Osteoblast (primary cell): ENCODE measurements at regions not wholly inside any gene's neighbourhood (a gene's known extent, or its start where the extent isn't known, plus 50 kb on each side); places are given as distances from the start of the nearest gene placed in this dataset.
A peak's percentile ranks its signal among the peaks of the same experiment; 100 is the strongest.

ENCODE experiments used
- DNase-seq: peaks from one replicate; pipeline ENCODE4 v3.0.0; 2011; ENCODE audit warnings: low spot score, mixed read lengths; ENCODE audit not compliant: insufficient read length; ENCODE audit errors: missing footprints
- H2AFZ ChIP-seq: 2 replicates; pipeline ENCODE4 v1.6.0; 2011; ENCODE audit warnings: mild to moderate bottlenecking, low read length
- H3K27ac ChIP-seq: 2 replicates; pipeline ENCODE4 v1.5.1; 2011; ENCODE audit warnings: mild to moderate bottlenecking, low read depth, low read length, moderate library complexity
- H3K27me3 ChIP-seq: 2 replicates; pipeline ENCODE4 v1.6.0; 2012; ENCODE audit warnings: mild to moderate bottlenecking, control low read depth, inconsistent platforms, low read length, moderate library complexity; ENCODE audit not compliant: insufficient read depth
- H3K36me3 ChIP-seq: 2 replicates; pipeline ENCODE4 v1.5.1; 2011; ENCODE audit warnings: mild to moderate bottlenecking, low read length, control low read depth, moderate library complexity; ENCODE audit not compliant: insufficient read depth
- H3K4me1 ChIP-seq: 2 replicates; pipeline ENCODE4 v1.5.1; 2011; ENCODE audit warnings: mild to moderate bottlenecking, low read length, control low read depth, moderate library complexity; ENCODE audit not compliant: insufficient read depth
- H3K4me2 ChIP-seq: 2 replicates; pipeline ENCODE4 v1.6.0; 2011; ENCODE audit warnings: mild to moderate bottlenecking, low read length; ENCODE audit not compliant: insufficient read depth
- H3K4me3 ChIP-seq: fragments of 200-600 bp; sonication (generic); 3 replicates; pipeline ENCODE4 v1.5.1; 2012; ENCODE audit warnings: mild to moderate bottlenecking, low read length, inconsistent platforms; ENCODE audit not compliant: insufficient read depth
- H3K79me2 ChIP-seq: 2 replicates; pipeline ENCODE4 v1.6.0; 2012; ENCODE audit warnings: mild to moderate bottlenecking, low read length, control low read depth, inconsistent platforms; ENCODE audit not compliant: insufficient read depth
- H3K9me3 ChIP-seq: 2 replicates; pipeline ENCODE4 v1.5.1; 2011; ENCODE audit warnings: low read depth, low read length, control low read depth
- H4K20me1 ChIP-seq: 2 replicates; pipeline ENCODE4 v1.6.0; 2012; ENCODE audit warnings: mild to moderate bottlenecking, low read length, control low read depth; ENCODE audit not compliant: insufficient read depth
- CTCF ChIP-seq: IDR thresholded peaks from 2 replicates; pipeline ENCODE4 v1.5.1; 2011; ENCODE audit warnings: mild to moderate bottlenecking, low read depth, low read length, moderate library complexity; ENCODE audit errors: extremely low read depth

GRCh38 chr16:5903153-5903552 lies 805.6 kb upstream of the EEF2KMT start:
- H4K20me1 ChIP-seq: no peaks in the 10 kb centered on the region
- H3K27me3 ChIP-seq: no peaks in the 10 kb centered on the region
- no peak overlapping the region for H2AFZ ChIP-seq
- peaks cover 3% of the 10 kb centered on the region for H3K9me3 ChIP-seq
- H3K79me2 ChIP-seq: no peaks in the 10 kb centered on the region
- no peaks in the 10 kb centered on the region for H3K36me3 ChIP-seq
- H3K27ac ChIP-seq: no peak overlapping the region
- no peak overlapping the region for H3K4me2 ChIP-seq
- H3K4me1 ChIP-seq: no peaks in the 10 kb centered on the region
- no peak for TF ChIP-seq CTCF
- no peak for DNase-seq
- no peak overlapping the region for H3K4me3 ChIP-seq

DNA sequence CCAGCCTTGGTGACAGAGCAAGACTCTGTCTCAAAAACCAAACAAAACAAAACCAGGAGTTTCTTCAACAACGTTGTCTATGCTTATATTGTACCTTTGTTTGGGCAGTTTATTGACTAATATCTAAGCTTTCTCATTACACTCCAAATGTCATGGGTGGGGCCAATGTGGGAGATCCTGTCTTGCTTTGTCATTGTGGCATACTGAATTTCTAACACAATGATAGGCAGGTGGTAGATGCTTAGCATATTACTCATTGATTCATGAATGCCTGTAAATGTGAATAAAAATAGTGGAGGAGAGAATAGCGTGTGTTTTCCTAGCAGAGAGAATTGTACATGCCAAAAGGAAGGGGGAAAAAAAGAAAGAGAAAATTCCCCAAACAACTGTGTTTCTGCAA lies 802.5 kb upstream of the EEF2KMT start:
- Histone ChIP-seq H3K9me3 (peaks cover 3% of the 10 kb centered on the region), H3K27me3 (no peaks in the 10 kb centered on the region), H3K4me2 (no peak overlapping the region), H4K20me1 (no peaks in the 10 kb centered on the region), H3K79me2 (no peaks in the 10 kb centered on the region), H2AFZ (no peak overlapping the region), H3K4me3 (no peak overlapping the region), H3K4me1 (no peaks in the 10 kb centered on the region), H3K27ac (no peak overlapping the region), H3K36me3 (no peaks in the 10 kb centered on the region)
- no peak for DNase-seq
- no peak for TF ChIP-seq CTCF

GRCh38 chr16:5895976-5896375 lies 798.4 kb upstream of the EEF2KMT start:
- Histone ChIP-seq H3K27me3 (no peaks in the 10 kb centered on the region), H3K4me3 (no peak overlapping the region), H2AFZ (no peak overlapping the region), H3K4me1 (no peaks in the 10 kb centered on the region), H4K20me1 (no peaks in the 10 kb centered on the region), H3K27ac (no peak overlapping the region), H3K79me2 (no peaks in the 10 kb centered on the region), H3K36me3 (no peaks in the 10 kb centered on the region), H3K4me2 (no peak overlapping the region), H3K9me3 (peaks cover 3% of the 10 kb centered on the region)
- DNase-seq: peak; percentile 17
- no peak for TF ChIP-seq CTCF

- no peak for TF ChIP-seq CTCF
- Histone ChIP-seq H3K9me3 (peaks cover 3% of the 10 kb centered on the region), H3K4me2 (no peak overlapping the region), H4K20me1 (no peaks in the 10 kb centered on the region), H3K4me1 (no peaks in the 10 kb centered on the region), H2AFZ (no peak overlapping the region), H3K27ac (no peak overlapping the region), H3K79me2 (no peaks in the 10 kb centered on the region), H3K27me3 (no peaks in the 10 kb centered on the region), H3K36me3 (no peaks in the 10 kb centered on the region), H3K4me3 (no peak overlapping the region)
- peak; percentile 25 for DNase-seq
Measured at GRCh38 chr16:5895137-5895536, 797.5 kb upstream of the EEF2KMT start.
